Right lobe of liver (tissue), 6 donors: ENCODE measurements at regions not wholly inside any gene's neighbourhood (a gene's known extent, or its start where the extent isn't known, plus 50 kb on each side); places are given as distances from the start of the nearest gene placed in this dataset.

Experiments used
- ATAC-seq, 4 donors: fragments of 200-7000 bp; cut with Tn5 transposase; one replicate each; pipeline ENCODE4 v1.9.1; 2020; ENCODE audit warnings: mild to moderate bottlenecking in 4 of 4, moderate library complexity in 4 of 4
- DNase-seq, 3 donors: peaks; one replicate each; pipeline ENCODE4 v3.0.0-alpha.2; 2020
- H3K27ac ChIP-seq, 3 donors: fragments of 200-600 bp; one replicate each; pipeline ENCODE4 v1.8.0; 2022
- H3K27me3 ChIP-seq, 2 donors: fragments of 200-600 bp; one replicate each; pipeline ENCODE4 v1.8.0; 2022
- H3K36me3 ChIP-seq, 4 donors: fragments of 200-600 bp; sonication (generic) in 1 of 4; one replicate each; pipeline versions ENCODE4 v1.5.1 to v1.8.0; 2017 to 2022; ENCODE audit warnings: control low read depth in 1 of 4
- H3K4me1 ChIP-seq, 4 donors: fragments of 200-600 bp; sonication (generic) in 1 of 4; one replicate each; pipeline versions ENCODE4 v1.5.1 to v1.8.0; 2017 to 2022; ENCODE audit warnings: control low read depth in 1 of 4
- H3K4me3 ChIP-seq, 3 donors: fragments of 200-600 bp; one replicate each; pipeline ENCODE4 v1.8.0; 2022
- H3K9me3 ChIP-seq, 4 donors: fragments of 200-600 bp; sonication (generic) in 1 of 4; one replicate each; pipeline versions ENCODE4 v1.5.1 to v1.8.0; 2017 to 2022; ENCODE audit warnings: control low read depth in 1 of 4
- POLR2A ChIP-seq: fragments of 450-650 bp; IDR thresholded peaks from one replicate; pipeline ENCODE4 v1.6.1; 2017; ENCODE audit warnings: antibody characterized with exemption, mild to moderate bottlenecking
- WGBS: methylation state at CpG from one replicate; pipeline ENCODE4 v1.1.6; 2018; ENCODE audit warnings: low coverage, low lambda C conversion rate; ENCODE audit not compliant: insufficient coverage; ENCODE audit errors: missing lambda C conversion rate; 5-methylcytosine and 5-hydroxymethylcytosine counted together
- intact Hi-C, 2 donors: fragments of 100-400 bp; cut with DNase I; formaldehyde crosslinking; loops; one replicate each; pipeline versions ENCODE4 v1.11.2 to v1.14.1; 2022
- TF ChIP-seq, protein P1 (sequence below), 4 donors: fragments of 200-600 bp in 3 of 4; fragments of 450-650 bp in 1 of 4; IDR thresholded peaks; one replicate each; pipeline versions ENCODE4 v1.5.1 to v1.8.0; 2016 to 2022; ENCODE audit warnings: antibody characterized with exemption in 4 of 4, mild to moderate bottlenecking in 2 of 4
- donor health status: DM: no; HTN: yes; CAD: no.
- donor health status: DM: no; HTN: no; CAD: no.
- donor health status: DM: no; HTN: no; CAD: no.
- donor health status: DM: no; HTN: yes; CAD: no.
- donor health status: DM: no; HTN: yes; CAD: no.

DNA sequence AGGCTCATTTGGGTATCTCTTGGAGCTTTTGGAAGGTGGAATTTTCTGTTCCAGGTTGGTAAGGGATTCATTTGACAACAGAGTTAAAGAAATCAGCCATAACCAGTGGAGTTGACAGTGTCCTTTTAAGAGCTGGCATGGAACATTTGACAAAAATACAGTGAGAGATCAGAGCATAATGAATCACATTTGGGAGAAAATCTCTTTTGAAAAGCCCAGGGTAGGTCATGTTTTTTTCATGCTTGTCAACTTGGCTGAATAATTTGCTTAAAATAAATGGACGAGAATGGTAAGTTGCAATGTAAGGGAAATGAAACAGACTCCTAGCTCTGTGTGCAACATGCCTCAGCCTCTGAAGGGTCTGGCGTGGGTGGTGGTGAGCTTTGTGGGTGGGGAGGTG lies 235.3 kb upstream of the N4BP1 start:
- Histone ChIP-seq H3K4me1 (no peaks in the 10 kb centered on the region), H3K36me3 (no peaks in the 10 kb centered on the region), H3K4me3 (no peak overlapping the region), H3K27ac (no peak overlapping the region), H3K9me3 (no peaks in the 10 kb centered on the region), H3K27me3 (no peaks in the 10 kb centered on the region)
- WGBS, result 36% methylated on average over 2 of the region's 2 CpGs
- DNase-seq, result no peak
- ATAC-seq, result no peak
- intact Hi-C loops, result no loop called here
- TF ChIP-seq, protein P1, sequence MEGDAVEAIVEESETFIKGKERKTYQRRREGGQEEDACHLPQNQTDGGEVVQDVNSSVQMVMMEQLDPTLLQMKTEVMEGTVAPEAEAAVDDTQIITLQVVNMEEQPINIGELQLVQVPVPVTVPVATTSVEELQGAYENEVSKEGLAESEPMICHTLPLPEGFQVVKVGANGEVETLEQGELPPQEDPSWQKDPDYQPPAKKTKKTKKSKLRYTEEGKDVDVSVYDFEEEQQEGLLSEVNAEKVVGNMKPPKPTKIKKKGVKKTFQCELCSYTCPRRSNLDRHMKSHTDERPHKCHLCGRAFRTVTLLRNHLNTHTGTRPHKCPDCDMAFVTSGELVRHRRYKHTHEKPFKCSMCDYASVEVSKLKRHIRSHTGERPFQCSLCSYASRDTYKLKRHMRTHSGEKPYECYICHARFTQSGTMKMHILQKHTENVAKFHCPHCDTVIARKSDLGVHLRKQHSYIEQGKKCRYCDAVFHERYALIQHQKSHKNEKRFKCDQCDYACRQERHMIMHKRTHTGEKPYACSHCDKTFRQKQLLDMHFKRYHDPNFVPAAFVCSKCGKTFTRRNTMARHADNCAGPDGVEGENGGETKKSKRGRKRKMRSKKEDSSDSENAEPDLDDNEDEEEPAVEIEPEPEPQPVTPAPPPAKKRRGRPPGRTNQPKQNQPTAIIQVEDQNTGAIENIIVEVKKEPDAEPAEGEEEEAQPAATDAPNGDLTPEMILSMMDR (IDR thresholded peaks at IDR 0.05), result no peak
- no peak for TF ChIP-seq POLR2A

DNA sequence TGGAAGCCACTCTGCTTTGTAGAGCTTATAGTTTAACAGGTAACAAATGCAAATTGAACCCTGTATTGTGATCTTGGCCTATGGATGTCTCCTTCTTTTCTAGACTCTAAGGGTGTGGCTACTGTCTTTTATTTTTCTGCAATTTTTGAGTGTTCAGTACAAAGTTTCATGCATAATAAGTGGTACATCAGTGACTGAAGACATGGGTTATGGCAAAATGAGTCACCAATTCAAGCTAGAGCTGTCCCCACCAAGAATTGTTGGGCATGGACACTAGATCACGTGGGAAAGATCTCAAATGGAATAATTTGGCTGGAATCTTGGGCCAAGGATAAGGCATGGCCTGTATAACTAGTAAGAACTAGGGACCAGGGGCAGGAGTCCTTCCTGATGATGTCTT lies 228.4 kb upstream of the N4BP1 start:
- no peaks in the 10 kb centered on the region for H3K4me1 ChIP-seq
- H3K27ac ChIP-seq, result no peak overlapping the region
- no peak overlapping the region for H3K4me3 ChIP-seq
- no peaks in the 10 kb centered on the region for H3K27me3 ChIP-seq
- no peaks in the 10 kb centered on the region for H3K9me3 ChIP-seq
- no peak for DNase-seq
- WGBS, result 33% methylated on average over 1 of the region's 1 CpG
- H3K36me3 ChIP-seq, result no peaks in the 10 kb centered on the region
- no peak for TF ChIP-seq POLR2A
- TF ChIP-seq, protein P1 (IDR thresholded peaks at IDR 0.05), result no peak
- ATAC-seq, result no peak
- intact Hi-C loops, result no loop called here

DNA sequence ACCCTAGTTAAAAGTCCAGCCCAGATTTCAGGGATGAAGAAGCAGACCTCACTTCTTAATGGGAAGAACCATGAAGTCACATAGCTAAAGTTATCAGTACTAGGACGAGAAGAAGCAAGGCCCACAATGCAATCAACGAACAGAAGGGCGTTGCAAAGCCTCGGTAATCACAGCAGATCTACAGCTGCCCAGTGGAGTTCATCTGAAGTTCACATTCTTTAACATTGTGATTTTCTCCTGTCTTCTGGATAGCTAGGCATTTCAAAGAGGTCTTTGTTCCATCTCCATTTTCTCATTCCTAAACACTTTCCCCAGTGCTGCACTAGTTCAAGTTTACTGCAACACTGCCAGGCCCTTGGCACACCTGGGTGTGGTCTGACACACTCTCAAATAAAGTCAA lies 226.7 kb upstream of the N4BP1 start:
- H3K4me1 ChIP-seq, result no peaks in the 10 kb centered on the region
- no peak overlapping the region for H3K27ac ChIP-seq
- WGBS, result 45% methylated on average over 4 of the region's 4 CpGs
- no peaks in the 10 kb centered on the region for H3K36me3 ChIP-seq
- intact Hi-C loops, result no loop called here
- H3K9me3 ChIP-seq, result no peaks in the 10 kb centered on the region
- no peak for DNase-seq
- ATAC-seq, result no peak
- no peak overlapping the region for H3K4me3 ChIP-seq
- H3K27me3 ChIP-seq, result no peaks in the 10 kb centered on the region
- no peak for TF ChIP-seq POLR2A
- TF ChIP-seq, protein P1 (IDR thresholded peaks at IDR 0.05), result no peak

DNA sequence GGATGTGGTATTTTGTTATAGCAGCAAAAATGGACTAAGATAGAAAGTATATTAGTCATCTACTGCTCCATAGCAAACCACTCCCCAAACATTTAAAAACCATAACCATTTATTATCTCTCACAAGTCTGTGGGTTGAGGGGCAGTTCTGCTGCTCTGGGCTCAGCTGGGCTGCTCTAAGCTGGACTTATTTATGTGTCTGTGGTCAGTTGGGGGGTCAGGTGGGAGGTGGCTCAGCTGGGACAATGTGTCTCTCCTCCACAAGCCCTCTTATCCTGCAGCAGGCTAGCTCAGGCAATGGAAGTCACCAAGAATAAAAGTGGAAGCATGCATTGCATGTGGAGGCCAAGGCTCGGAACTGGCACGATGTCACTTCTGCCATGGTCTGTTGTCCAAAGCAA lies 226.1 kb upstream of the N4BP1 start:
- no peak overlapping the region for H3K4me3 ChIP-seq
- 100% methylated on average over 2 of the region's 2 CpGs for WGBS
- H3K4me1 ChIP-seq, result no peaks in the 10 kb centered on the region
- no peaks in the 10 kb centered on the region for H3K36me3 ChIP-seq
- no peak for ATAC-seq
- no peak for DNase-seq
- TF ChIP-seq POLR2A, result no peak
- TF ChIP-seq, protein P1 (IDR thresholded peaks at IDR 0.05), result no peak
- H3K27ac ChIP-seq, result no peak overlapping the region
- H3K9me3 ChIP-seq, result no peaks in the 10 kb centered on the region
- H3K27me3 ChIP-seq, result no peaks in the 10 kb centered on the region
- intact Hi-C loops, result no loop called here

DNA sequence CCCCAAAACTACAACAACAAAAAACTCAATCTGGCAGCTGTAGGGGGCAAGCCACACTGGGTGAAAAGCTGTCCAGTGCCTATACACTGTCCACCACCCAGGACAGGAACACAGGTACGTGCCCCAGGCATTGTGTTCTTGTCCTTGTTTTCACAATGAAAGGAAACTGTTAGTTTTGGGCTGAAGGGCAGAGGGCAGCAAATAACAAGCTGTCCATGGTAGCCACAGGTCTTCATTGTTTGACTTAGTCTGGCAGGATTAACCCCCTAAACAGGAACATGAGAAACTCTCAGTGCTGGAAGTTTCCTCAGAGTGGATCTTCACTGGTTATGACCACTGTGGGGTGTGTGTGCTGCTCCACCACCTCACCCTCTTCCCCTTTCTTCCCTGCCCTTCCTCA lies 224.6 kb upstream of the N4BP1 start:
- ATAC-seq (no peak), DNase-seq (no peak)
- H3K27me3 ChIP-seq, result no peaks in the 10 kb centered on the region
- H3K4me1 ChIP-seq, result no peaks in the 10 kb centered on the region
- H3K9me3 ChIP-seq, result no peaks in the 10 kb centered on the region
- TF ChIP-seq, protein P1 (IDR thresholded peaks at IDR 0.05), result no peak
- no peak for TF ChIP-seq POLR2A
- H3K36me3 ChIP-seq, result no peaks in the 10 kb centered on the region
- WGBS, result 13% methylated on average over 1 of the region's 1 CpG
- no peak overlapping the region for H3K4me3 ChIP-seq
- no peak overlapping the region for H3K27ac ChIP-seq
- intact Hi-C loops, result no loop called here
